Peyer's patch (tissue), 4 donors: ENCODE measurements at regions not wholly inside any gene's neighbourhood (a gene's known extent, or its start where the extent isn't known, plus 50 kb on each side); places are given as distances from the start of the nearest gene placed in this dataset.
A peak's percentile ranks its signal among the peaks of the same experiment; 100 is the strongest.

ENCODE experiments used
- DNase-seq, 3 donors: peaks; one replicate each; pipeline ENCODE4 v3.0.0-alpha.2; 2017 to 2019
- H3K27ac ChIP-seq, 4 donors: fragments of 200-600 bp; sonication (generic); one replicate each; pipeline ENCODE4 v1.5.1; 2016 to 2019
- H3K27me3 ChIP-seq, 2 donors: fragments of 200-600 bp; sonication (generic); one replicate each; pipeline ENCODE4 v1.5.1; 2019
- H3K36me3 ChIP-seq, 3 donors: fragments of 200-600 bp; sonication (generic); one replicate each; pipeline ENCODE4 v1.5.1; 2016 to 2019
- H3K4me1 ChIP-seq, 4 donors: fragments of 200-600 bp; sonication (generic); one replicate each; pipeline ENCODE4 v1.5.1; 2016 to 2019
- H3K4me3 ChIP-seq, 4 donors: fragments of 200-600 bp; sonication (generic); 1 replicate in 3 of 4; 2 replicates in 1 of 4; pipeline ENCODE4 v1.5.1; 2016 to 2019; ENCODE audit warnings: mild to moderate bottlenecking in 1 of 4
- H3K9me3 ChIP-seq, 4 donors: fragments of 200-600 bp; sonication (generic); one replicate each; pipeline ENCODE4 v1.5.1; 2016 to 2019; ENCODE audit warnings: mild to moderate bottlenecking in 1 of 4
- CTCF ChIP-seq, 6 experiments: fragments of 450-650 bp in 4 of 6; fragments of 200-600 bp in 2 of 6; sonication (generic) in 1 of 6; IDR thresholded peaks; one replicate each; pipeline ENCODE4 v1.5.1; 2017 to 2019; ENCODE audit warnings: antibody characterized with exemption in 6 of 6, mild to moderate bottlenecking in 3 of 6, moderate library complexity in 1 of 6
- POLR2A ChIP-seq, 2 donors: fragments of 450-650 bp; IDR thresholded peaks; one replicate each; pipeline ENCODE4 v1.5.1; 2017; ENCODE audit warnings: antibody characterized with exemption in 2 of 2, mild to moderate bottlenecking in 2 of 2, moderate library complexity in 2 of 2

GRCh38 chr10:105358911-105359310 is 717.8 kb downstream of the SORCS3 start:
- TF ChIP-seq POLR2A (IDR thresholded peaks at IDR 0.05) (no peak), CTCF (IDR thresholded peaks at IDR 0.05) (no peak)
- Histone ChIP-seq H3K27me3 (no peaks in the 10 kb centered on the region), H3K9me3 (no peaks in the 10 kb centered on the region), H3K27ac (no peak overlapping the region), H3K4me1 (no peaks in the 10 kb centered on the region), H3K36me3 (no peaks in the 10 kb centered on the region), H3K4me3 (no peak overlapping the region)
- no peak for DNase-seq

GRCh38 chr10:105356626-105357025 is 715.5 kb downstream of the SORCS3 start:
- Histone ChIP-seq H3K4me3 (no peak overlapping the region), H3K36me3 (no peaks in the 10 kb centered on the region), H3K27ac (no peak overlapping the region), H3K9me3 (no peaks in the 10 kb centered on the region), H3K4me1 (no peaks in the 10 kb centered on the region), H3K27me3 (no peaks in the 10 kb centered on the region)
- DNase-seq, result no peak
- TF ChIP-seq CTCF (IDR thresholded peaks at IDR 0.05) (no peak), POLR2A (IDR thresholded peaks at IDR 0.05) (no peak)

GRCh38 chr10:105354010-105354409 is 712.9 kb downstream of the SORCS3 start:
- Histone ChIP-seq H3K27ac (no peak overlapping the region), H3K4me3 (no peak overlapping the region), H3K9me3 (no peaks in the 10 kb centered on the region), H3K27me3 (no peaks in the 10 kb centered on the region), H3K36me3 (no peaks in the 10 kb centered on the region), H3K4me1 (no peaks in the 10 kb centered on the region)
- peak in 1 of 3 donors; percentile 50 for DNase-seq
- TF ChIP-seq CTCF (IDR thresholded peaks at IDR 0.05) (no peak), POLR2A (IDR thresholded peaks at IDR 0.05) (no peak)

GRCh38 chr10:105352827-105353226 is 711.7 kb downstream of the SORCS3 start:
- Histone ChIP-seq H3K9me3 (no peaks in the 10 kb centered on the region), H3K36me3 (no peaks in the 10 kb centered on the region), H3K4me3 (no peak overlapping the region), H3K27me3 (no peaks in the 10 kb centered on the region), H3K27ac (no peak overlapping the region), H3K4me1 (no peaks in the 10 kb centered on the region)
- DNase-seq, result no peak
- TF ChIP-seq POLR2A (IDR thresholded peaks at IDR 0.05), result no peak
- no peak for TF ChIP-seq CTCF (IDR thresholded peaks at IDR 0.05)

GRCh38 chr10:105352281-105352680 is 711.2 kb downstream of the SORCS3 start:
- H3K27ac ChIP-seq, result no peak overlapping the region
- no peaks in the 10 kb centered on the region for H3K36me3 ChIP-seq
- no peak overlapping the region for H3K4me3 ChIP-seq
- DNase-seq, result no peak
- H3K9me3 ChIP-seq, result no peaks in the 10 kb centered on the region
- no peaks in the 10 kb centered on the region for H3K4me1 ChIP-seq
- no peaks in the 10 kb centered on the region for H3K27me3 ChIP-seq
- TF ChIP-seq CTCF (IDR thresholded peaks at IDR 0.05) (no peak), POLR2A (IDR thresholded peaks at IDR 0.05) (no peak)

- no peaks in the 10 kb centered on the region for H3K4me1 ChIP-seq
- no peak overlapping the region for H3K27ac ChIP-seq
- no peak overlapping the region for H3K4me3 ChIP-seq
- no peaks in the 10 kb centered on the region for H3K27me3 ChIP-seq
- TF ChIP-seq POLR2A (IDR thresholded peaks at IDR 0.05) (no peak), CTCF (IDR thresholded peaks at IDR 0.05) (no peak)
- H3K36me3 ChIP-seq, result no peaks in the 10 kb centered on the region
- no peak for DNase-seq
- no peaks in the 10 kb centered on the region for H3K9me3 ChIP-seq
These were observed 710.1 kb downstream of the SORCS3 start for GRCh38 chr10:105351187-105351586.
